ENCODE measurements at regions not wholly inside any gene's neighbourhood (a gene's known extent, or its start where the extent isn't known, plus 50 kb on each side); places are given as distances from the start of the nearest gene placed in this dataset.

GRCh38 chr15:85314633-85315032 is 65.8 kb upstream of the AKAP13 start:
- Histone ChIP-seq H3K9me3 (no peaks in the 10 kb centered on the region), H3K4me2 (no peak overlapping the region), H3K27ac (no peak overlapping the region), H3K4me3 (no peak overlapping the region), H3K4me1 (peaks cover 33% of the 10 kb centered on the region)
- no peak for FAIRE-seq
- no peak for ATAC-seq
- no peak for DNase-seq (ENCODE audit: low read depth in 1 of 2, low spot score in 1 of 2)
- WGBS (ENCODE audit: missing lambda C conversion rate) = 72% methylated on average over 4 of the region's 4 CpGs
- CTCF ChIA-PET = interaction anchor here (2.1 to 9.5 kb wide), 4 partner anchors 11 to 99 kb away, joined by 12 to 83 read pairs (median 52); no protein-coding TSS in a partner anchor
- POLR2A ChIA-PET = no interaction called here
- TF ChIP-seq ZSCAN20 (CRISPR knock-in tag; IDR thresholded peaks at IDR 0.05) = no peak
- no peak for TF ChIP-seq NPAS2 (CRISPR knock-in tag; IDR thresholded peaks at IDR 0.05; ENCODE audit: borderline replicate concordance)
- TF ChIP-seq ATOH8 (CRISPR knock-in tag; IDR thresholded peaks at IDR 0.05; ENCODE audit: low read depth) = no peak
- no peak for TF ChIP-seq TFCP2L1 (CRISPR knock-in tag; IDR thresholded peaks at IDR 0.05)
- no peak for TF ChIP-seq FOSL2 (IDR thresholded peaks at IDR 0.05)
- TF ChIP-seq FOSL2 (CRISPR knock-in tag; IDR thresholded peaks at IDR 0.05) = no peak
- no peak for TF ChIP-seq CBX8 (IDR thresholded peaks at IDR 0.05)

GRCh38 chr15:85316244-85316934 is 64.0 kb upstream of the AKAP13 start:
- peak in 1 of 2 experiments; percentile 22; a peak in 1 of 6 replicates for ATAC-seq
- no peak for TF ChIP-seq FOSL2 (IDR thresholded peaks at IDR 0.05)
- TF ChIP-seq FOSL2 (CRISPR knock-in tag; IDR thresholded peaks at IDR 0.05) = 0 out of 2 replicates have a peak, but pooled peaks have one; percentile 14
- no peak for TF ChIP-seq EHMT2 (IDR thresholded peaks at IDR 0.05; ENCODE audit: low read depth)
- ChIA-PET POLR2A (no interaction called here), CTCF (interaction anchor here (1.0 to 9.5 kb wide), 9 partner anchors 10 to 169 kb away, joined by 3 to 83 read pairs (median 7); no protein-coding TSS in a partner anchor)
- FAIRE-seq = no peak
- no peak overlapping the region for H3K4me3 ChIP-seq
- peaks cover 33% of the 10 kb centered on the region for H3K4me1 ChIP-seq
- no peaks in the 10 kb centered on the region for H3K9me3 ChIP-seq
- no peak overlapping the region for H3K27ac ChIP-seq
- H3K4me2 ChIP-seq = no peak overlapping the region
- 72% methylated on average over 8 of the region's 8 CpGs for WGBS (ENCODE audit: missing lambda C conversion rate)
- DNase-seq (ENCODE audit: low read depth in 1 of 2, low spot score in 1 of 2) = peak in 1 of 2 experiments; percentile 27

- ATAC-seq = peak; percentile 70 to 81
- ChIA-PET POLR2A (interaction anchor here (0.8 kb wide), 1 partner anchor 62 kb away, joined by 4 read pairs; the partner anchor contains the start of gene AKAP13), CTCF (interaction anchor here (0.6 to 9.5 kb wide), 13 partner anchors 9 to 187 kb away, joined by 3 to 83 read pairs (median 5); no protein-coding TSS in a partner anchor)
- Histone ChIP-seq H3K4me3 (no peak overlapping the region), H3K4me2 (peak overlapping the region; percentile 47), H3K4me1 (peaks cover 23% of the 10 kb centered on the region), H3K9me3 (no peaks in the 10 kb centered on the region), H3K27ac (0 out of 6 replicates have a peak overlapping the region, but pooled peaks have one; percentile 1 to 6)
- FAIRE-seq = no peak
- WGBS (ENCODE audit: missing lambda C conversion rate) = 5% methylated on average over 2 of the region's 2 CpGs
- peak; percentile 29 to 75 for DNase-seq (ENCODE audit: low read depth in 1 of 2, low spot score in 1 of 2)
- TF ChIP-seq PBX3 (IDR thresholded peaks at IDR 0.05) (no peak), SMC3 (IDR thresholded peaks at IDR 0.05) (peak; percentile 28; the same call in 1 of the 3 replicates), RARB (CRISPR knock-in tag; IDR thresholded peaks at IDR 0.05) (no peak), NPAS2 (CRISPR knock-in tag; IDR thresholded peaks at IDR 0.05; ENCODE audit: borderline replicate concordance) (no peak), RAD21 (conservative IDR thresholded peaks at IDR 0.05 in 1 of 2, IDR thresholded peaks at IDR 0.05 in 1 of 2) (no peak; a peak in 2 of 5 replicates), FOSB (CRISPR knock-in tag; IDR thresholded peaks at IDR 0.05) (no peak), FOXS1 (CRISPR knock-in tag; IDR thresholded peaks at IDR 0.05) (no peak)
Measured at GRCh38 chr15:85318048-85318731, 62.2 kb upstream of the AKAP13 start.

- ATAC-seq (no peak), FAIRE-seq (no peak), DNase-seq (ENCODE audit: low read depth in 1 of 2, low spot score in 1 of 2) (no peak)
- ChIA-PET POLR2A (no interaction called here), CTCF (interaction anchor here (1.1 to 9.5 kb wide), 8 partner anchors 12 to 186 kb away, joined by 4 to 83 read pairs (median 6); no protein-coding TSS in a partner anchor)
- TF ChIP-seq MAFK (IDR thresholded peaks at IDR 0.05; ENCODE audit: partially characterized antibody) = no peak
- H3K9me3 ChIP-seq = no peaks in the 10 kb centered on the region
- H3K4me2 ChIP-seq = peak overlapping the region; percentile 47
- H3K4me1 ChIP-seq = peaks cover 21% of the 10 kb centered on the region
- 61% methylated on average over 2 of the region's 2 CpGs for WGBS (ENCODE audit: missing lambda C conversion rate)
- no peak overlapping the region for H3K4me3 ChIP-seq
- H3K27ac ChIP-seq = 0 out of 6 replicates have a peak overlapping the region, but pooled peaks of 1 of the 2 experiments have one; percentile 6
Measured at GRCh38 chr15:85318732-85319076, 61.7 kb upstream of the AKAP13 start.

All from A549 (cell line).